ENCODE measurements at regions not wholly inside any gene's neighbourhood (a gene's known extent, or its start where the extent isn't known, plus 50 kb on each side); places are given as distances from the start of the nearest gene placed in this dataset.

DNA sequence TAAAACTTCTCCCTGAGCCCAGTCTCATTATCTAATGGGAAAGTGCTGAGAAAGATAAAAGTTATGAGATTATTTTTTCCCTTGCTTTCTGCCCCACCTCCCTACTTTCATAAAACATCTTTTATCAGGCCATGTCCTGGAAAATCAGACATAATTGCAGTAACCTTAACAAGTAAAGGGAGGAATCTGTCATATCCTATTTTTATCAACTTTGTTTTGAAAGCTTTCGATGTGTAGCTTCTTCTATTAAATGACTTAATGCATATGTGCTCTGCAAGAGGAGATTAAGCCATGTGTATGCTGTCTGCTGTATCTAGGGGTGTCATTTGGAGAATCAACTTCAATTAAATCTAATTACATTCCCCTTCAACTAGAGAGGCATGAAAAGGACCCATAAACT lies 408.9 kb downstream of the CBLN4 start:
- DNase-seq (no peak), FAIRE-seq (no peak)
- Histone ChIP-seq H3K27ac (ENCODE audit: low read depth in 1 of 3, low read length in 2 of 3) (no peak overlapping the region), H3K4me1 (ENCODE audit: control insufficient read depth in 3 of 3, insufficient read depth in 2 of 3, low read depth in 1 of 3, low read length in 2 of 3) (no peaks in the 10 kb centered on the region), H3K27me3 (ENCODE audit: control insufficient read depth in 3 of 3, insufficient read depth in 3 of 3, low read length in 3 of 3) (no peaks in the 10 kb centered on the region), H3K4me3 (ENCODE audit: low read depth in 1 of 3, low read length in 3 of 3) (no peak overlapping the region), H3K36me3 (ENCODE audit: control insufficient read depth in 3 of 3, insufficient read depth in 2 of 3, low read depth in 1 of 3, low read length in 3 of 3) (no peaks in the 10 kb centered on the region), H3K9me3 (ENCODE audit: control insufficient read depth in 2 of 2, insufficient read depth in 1 of 2, low read depth in 1 of 2, low read length in 1 of 2) (no peaks in the 10 kb centered on the region)
- WGBS, 3 donors: 59 to 79% (median 71%) methylated on average over 1 of the region's 1 CpG

DNA sequence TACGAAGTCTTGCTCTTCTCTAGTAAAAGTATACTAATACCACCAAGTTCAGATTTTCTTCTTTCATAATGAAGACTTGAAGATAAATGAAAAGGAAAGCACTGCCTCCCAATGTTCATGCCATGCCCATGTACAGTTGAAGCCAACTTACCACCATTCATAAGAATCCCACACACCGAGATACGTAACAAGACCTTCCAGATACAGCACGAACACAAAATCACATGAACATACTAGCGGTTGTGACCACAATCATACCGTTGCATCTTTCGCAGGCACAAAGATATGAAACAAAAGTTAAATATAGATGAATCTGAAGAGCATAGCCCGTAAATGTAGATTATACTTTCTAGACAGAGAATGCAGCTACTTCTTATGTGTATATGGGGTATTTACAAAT lies 412.5 kb downstream of the CBLN4 start:
- Histone ChIP-seq H3K4me3 (ENCODE audit: low read depth in 1 of 3, low read length in 3 of 3) (no peak overlapping the region), H3K9me3 (ENCODE audit: control insufficient read depth in 2 of 2, insufficient read depth in 1 of 2, low read depth in 1 of 2, low read length in 1 of 2) (no peaks in the 10 kb centered on the region), H3K36me3 (ENCODE audit: control insufficient read depth in 3 of 3, insufficient read depth in 2 of 3, low read depth in 1 of 3, low read length in 3 of 3) (no peaks in the 10 kb centered on the region), H3K27me3 (ENCODE audit: control insufficient read depth in 3 of 3, insufficient read depth in 3 of 3, low read length in 3 of 3) (no peaks in the 10 kb centered on the region), H3K4me1 (ENCODE audit: control insufficient read depth in 3 of 3, insufficient read depth in 2 of 3, low read depth in 1 of 3, low read length in 2 of 3) (no peaks in the 10 kb centered on the region), H3K27ac (ENCODE audit: low read depth in 1 of 3, low read length in 2 of 3) (no peak overlapping the region)
- WGBS, 3 donors: 87 to 93% (median 91%) methylated on average over 8 of the region's 8 CpGs
- no peak for DNase-seq
- FAIRE-seq: no peak

DNA sequence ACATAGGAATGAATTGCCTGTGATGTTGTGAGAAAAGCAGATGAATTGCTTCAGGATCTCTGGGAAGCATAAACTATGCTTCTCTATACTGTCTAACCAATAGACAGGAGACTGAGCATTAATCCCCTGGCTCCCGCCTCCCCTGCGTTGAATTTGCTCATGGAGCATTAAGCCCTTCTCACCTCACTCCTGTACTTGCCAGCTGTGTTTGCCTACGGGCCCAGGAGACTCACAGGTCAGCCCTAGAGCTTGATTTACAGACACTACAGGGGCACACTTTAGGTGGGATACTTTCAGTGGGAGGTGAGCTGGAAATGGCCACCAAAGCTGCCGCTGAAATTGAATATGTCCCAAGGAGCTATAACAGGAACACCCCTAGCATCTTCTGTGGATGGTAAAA lies 418.7 kb downstream of the CBLN4 start:
- Histone ChIP-seq H3K9me3 (ENCODE audit: control insufficient read depth in 2 of 2, insufficient read depth in 1 of 2, low read depth in 1 of 2, low read length in 1 of 2) (no peaks in the 10 kb centered on the region), H3K36me3 (ENCODE audit: control insufficient read depth in 3 of 3, insufficient read depth in 2 of 3, low read depth in 1 of 3, low read length in 3 of 3) (no peaks in the 10 kb centered on the region), H3K27me3 (ENCODE audit: control insufficient read depth in 3 of 3, insufficient read depth in 3 of 3, low read length in 3 of 3) (no peaks in the 10 kb centered on the region), H3K4me3 (ENCODE audit: low read depth in 1 of 3, low read length in 3 of 3) (no peak overlapping the region), H3K27ac (ENCODE audit: low read depth in 1 of 3, low read length in 2 of 3) (no peak overlapping the region), H3K4me1 (ENCODE audit: control insufficient read depth in 3 of 3, insufficient read depth in 2 of 3, low read depth in 1 of 3, low read length in 2 of 3) (no peaks in the 10 kb centered on the region)
- WGBS, 3 donors: 47 to 57% (median 54%) methylated on average over 4 of the region's 4 CpGs
- DNase-seq: no peak
- FAIRE-seq: no peak

DNA sequence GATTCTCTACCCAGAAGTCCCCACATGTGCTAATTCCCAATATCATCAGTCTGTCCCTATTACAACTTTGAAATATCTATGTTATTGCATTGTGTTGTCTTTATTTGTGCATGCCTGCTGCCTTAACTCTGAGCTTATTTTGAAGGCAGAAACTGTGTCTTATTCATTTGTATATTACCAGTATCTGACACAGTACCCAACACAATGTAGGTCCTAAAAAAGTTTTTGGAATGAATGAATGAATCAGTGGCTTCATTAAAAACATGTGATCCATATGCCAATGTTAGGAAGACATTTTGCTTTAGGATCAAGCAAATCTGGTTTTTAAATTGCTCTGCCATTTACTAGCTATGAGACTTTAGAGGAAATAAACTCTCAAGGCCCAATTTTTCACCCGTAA lies 420.4 kb downstream of the CBLN4 start:
- Histone ChIP-seq H3K36me3 (ENCODE audit: control insufficient read depth in 3 of 3, insufficient read depth in 2 of 3, low read depth in 1 of 3, low read length in 3 of 3) (no peaks in the 10 kb centered on the region), H3K9me3 (ENCODE audit: control insufficient read depth in 2 of 2, insufficient read depth in 1 of 2, low read depth in 1 of 2, low read length in 1 of 2) (no peaks in the 10 kb centered on the region), H3K4me3 (ENCODE audit: low read depth in 1 of 3, low read length in 3 of 3) (no peak overlapping the region), H3K27ac (ENCODE audit: low read depth in 1 of 3, low read length in 2 of 3) (no peak overlapping the region), H3K4me1 (ENCODE audit: control insufficient read depth in 3 of 3, insufficient read depth in 2 of 3, low read depth in 1 of 3, low read length in 2 of 3) (no peaks in the 10 kb centered on the region), H3K27me3 (ENCODE audit: control insufficient read depth in 3 of 3, insufficient read depth in 3 of 3, low read length in 3 of 3) (no peaks in the 10 kb centered on the region)
- whole genome bisulfite sequencing, 3 donors: 79 to 88% (median 87%) methylated on average over 1 of the region's 1 CpG
- DNase-seq: no peak
- no peak for FAIRE-seq

- H3K9me3 ChIP-seq (ENCODE audit: control insufficient read depth in 2 of 2, insufficient read depth in 1 of 2, low read depth in 1 of 2, low read length in 1 of 2): no peaks in the 10 kb centered on the region
- H3K27ac ChIP-seq (ENCODE audit: low read depth in 1 of 3, low read length in 2 of 3): no peak overlapping the region
- H3K4me1 ChIP-seq (ENCODE audit: control insufficient read depth in 3 of 3, insufficient read depth in 2 of 3, low read depth in 1 of 3, low read length in 2 of 3): no peaks in the 10 kb centered on the region
- H3K36me3 ChIP-seq (ENCODE audit: control insufficient read depth in 3 of 3, insufficient read depth in 2 of 3, low read depth in 1 of 3, low read length in 3 of 3): no peaks in the 10 kb centered on the region
- 83 to 86% (median 84%) methylated on average over 2 of the region's 2 CpGs for WGBS, 3 donors
- DNase-seq: no peak
- no peak for FAIRE-seq
- no peak overlapping the region for H3K4me3 ChIP-seq (ENCODE audit: low read depth in 1 of 3, low read length in 3 of 3)
- H3K27me3 ChIP-seq (ENCODE audit: control insufficient read depth in 3 of 3, insufficient read depth in 3 of 3, low read length in 3 of 3): no peaks in the 10 kb centered on the region
These were observed 421.0 kb downstream of the CBLN4 start for GRCh38 chr20:55584307-55584706.

DNA sequence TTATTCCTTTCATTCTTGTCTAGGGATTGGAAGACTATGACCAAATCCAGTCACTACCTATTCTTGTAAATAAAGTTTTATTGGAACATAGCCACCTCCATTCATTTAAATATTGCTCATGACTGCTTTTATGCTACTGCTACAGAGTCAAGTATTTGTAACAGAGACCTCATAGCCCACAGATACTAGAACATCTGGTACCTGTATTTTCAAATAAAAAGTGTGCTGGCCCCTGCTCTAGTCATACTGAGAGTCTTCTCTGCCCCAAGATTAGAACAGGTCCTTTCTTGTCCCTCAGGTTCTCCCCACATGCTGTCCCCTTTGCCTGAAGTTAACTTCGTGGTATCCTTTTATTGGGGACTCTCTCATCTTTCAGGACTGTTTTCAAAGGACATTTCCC lies 422.3 kb downstream of the CBLN4 start:
- H3K36me3 ChIP-seq (ENCODE audit: control insufficient read depth in 3 of 3, insufficient read depth in 2 of 3, low read depth in 1 of 3, low read length in 3 of 3): no peaks in the 10 kb centered on the region
- no peak for DNase-seq
- 50 to 68% (median 54%) methylated on average over 1 of the region's 1 CpG for WGBS, 3 donors
- no peak for FAIRE-seq
- H3K27me3 ChIP-seq (ENCODE audit: control insufficient read depth in 3 of 3, insufficient read depth in 3 of 3, low read length in 3 of 3): no peaks in the 10 kb centered on the region
- H3K4me1 ChIP-seq (ENCODE audit: control insufficient read depth in 3 of 3, insufficient read depth in 2 of 3, low read depth in 1 of 3, low read length in 2 of 3): no peaks in the 10 kb centered on the region
- H3K9me3 ChIP-seq (ENCODE audit: control insufficient read depth in 2 of 2, insufficient read depth in 1 of 2, low read depth in 1 of 2, low read length in 1 of 2): no peaks in the 10 kb centered on the region
- H3K27ac ChIP-seq (ENCODE audit: low read depth in 1 of 3, low read length in 2 of 3): no peak overlapping the region
- no peak overlapping the region for H3K4me3 ChIP-seq (ENCODE audit: low read depth in 1 of 3, low read length in 3 of 3)

DNA sequence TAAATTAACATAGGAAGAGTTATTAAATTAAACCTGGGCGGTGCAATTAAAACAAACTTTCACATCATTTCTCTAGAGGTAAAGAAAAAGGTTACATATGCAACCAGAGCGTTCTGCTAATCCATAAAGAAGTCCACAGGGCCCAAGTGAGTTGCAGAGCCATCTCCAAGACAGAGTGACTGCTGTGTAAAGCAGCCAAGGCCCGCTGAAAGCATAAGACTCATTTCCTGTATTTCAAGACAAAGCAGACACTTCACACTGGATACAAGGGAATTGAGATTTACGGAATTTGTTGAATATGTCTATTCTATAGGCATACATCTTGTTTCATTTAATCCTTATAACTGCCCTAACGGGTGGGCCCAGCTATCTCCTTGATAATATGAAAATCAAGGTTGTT lies 422.8 kb downstream of the CBLN4 start:
- no peak for DNase-seq
- H3K27me3 ChIP-seq (ENCODE audit: control insufficient read depth in 3 of 3, insufficient read depth in 3 of 3, low read length in 3 of 3): no peaks in the 10 kb centered on the region
- no peak for FAIRE-seq

GRCh38 chr20:55581519-55581918 lies 423.8 kb downstream of the CBLN4 start:
- Histone ChIP-seq H3K9me3 (ENCODE audit: control insufficient read depth in 2 of 2, insufficient read depth in 1 of 2, low read depth in 1 of 2, low read length in 1 of 2) (no peaks in the 10 kb centered on the region), H3K27me3 (ENCODE audit: control insufficient read depth in 3 of 3, insufficient read depth in 3 of 3, low read length in 3 of 3) (no peaks in the 10 kb centered on the region), H3K4me1 (ENCODE audit: control insufficient read depth in 3 of 3, insufficient read depth in 2 of 3, low read depth in 1 of 3, low read length in 2 of 3) (no peaks in the 10 kb centered on the region), H3K27ac (ENCODE audit: low read depth in 1 of 3, low read length in 2 of 3) (no peak overlapping the region), H3K36me3 (ENCODE audit: control insufficient read depth in 3 of 3, insufficient read depth in 2 of 3, low read depth in 1 of 3, low read length in 3 of 3) (no peaks in the 10 kb centered on the region), H3K4me3 (ENCODE audit: low read depth in 1 of 3, low read length in 3 of 3) (no peak overlapping the region)
- no peak for DNase-seq
- WGBS, 3 donors: 69 to 83% (median 70%) methylated on average over 4 of the region's 4 CpGs
- no peak for FAIRE-seq

More for the DNA sequence above, 422.8 kb downstream of the CBLN4 start:
- H3K4me1 ChIP-seq (ENCODE audit: control insufficient read depth in 3 of 3, insufficient read depth in 2 of 3, low read depth in 1 of 3, low read length in 2 of 3): no peaks in the 10 kb centered on the region
- H3K27ac ChIP-seq (ENCODE audit: low read depth in 1 of 3, low read length in 2 of 3): no peak overlapping the region
- no peaks in the 10 kb centered on the region for H3K36me3 ChIP-seq (ENCODE audit: control insufficient read depth in 3 of 3, insufficient read depth in 2 of 3, low read depth in 1 of 3, low read length in 3 of 3)
- WGBS, 3 donors: 71 to 79% (median 79%) methylated on average over 5 of the region's 5 CpGs
- H3K9me3 ChIP-seq (ENCODE audit: control insufficient read depth in 2 of 2, insufficient read depth in 1 of 2, low read depth in 1 of 2, low read length in 1 of 2): no peaks in the 10 kb centered on the region
- H3K4me3 ChIP-seq (ENCODE audit: low read depth in 1 of 3, low read length in 3 of 3): no peak overlapping the region

GRCh38 chr20:55580475-55580874 lies 424.8 kb downstream of the CBLN4 start:
- Histone ChIP-seq H3K4me1 (ENCODE audit: control insufficient read depth in 3 of 3, insufficient read depth in 2 of 3, low read depth in 1 of 3, low read length in 2 of 3) (no peaks in the 10 kb centered on the region), H3K27ac (ENCODE audit: low read depth in 1 of 3, low read length in 2 of 3) (no peak overlapping the region), H3K36me3 (ENCODE audit: control insufficient read depth in 3 of 3, insufficient read depth in 2 of 3, low read depth in 1 of 3, low read length in 3 of 3) (no peaks in the 10 kb centered on the region), H3K9me3 (ENCODE audit: control insufficient read depth in 2 of 2, insufficient read depth in 1 of 2, low read depth in 1 of 2, low read length in 1 of 2) (no peaks in the 10 kb centered on the region), H3K27me3 (ENCODE audit: control insufficient read depth in 3 of 3, insufficient read depth in 3 of 3, low read length in 3 of 3) (no peaks in the 10 kb centered on the region), H3K4me3 (ENCODE audit: low read depth in 1 of 3, low read length in 3 of 3) (no peak overlapping the region)
- FAIRE-seq (no peak), DNase-seq (no peak)
- WGBS, 3 donors: 74 to 94% (median 93%) methylated on average over 2 of the region's 2 CpGs
